ENCODE measurements at regions not wholly inside any gene's neighbourhood (a gene's known extent, or its start where the extent isn't known, plus 50 kb on each side); places are given as distances from the start of the nearest gene placed in this dataset.

DNA sequence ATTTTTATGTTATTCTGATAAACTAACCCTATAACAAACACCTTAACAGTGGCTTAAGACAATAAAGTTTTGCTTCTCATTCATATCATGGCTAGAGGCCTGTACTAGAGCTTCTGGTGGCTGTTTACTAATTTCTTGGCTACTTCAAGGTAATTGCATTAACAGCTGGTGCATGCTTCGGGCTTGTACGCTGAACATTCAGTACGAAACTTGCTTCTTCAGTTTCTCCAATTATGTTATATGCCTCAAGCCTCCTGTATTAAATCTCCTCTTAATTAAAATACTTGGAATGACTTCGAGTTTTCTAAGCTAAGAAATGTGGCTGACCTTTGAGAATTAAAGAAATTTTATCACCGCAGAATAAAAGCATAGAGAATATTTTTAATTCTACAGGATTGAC is 138.9 kb upstream of the TRAM1L1 start:
- no peak for ATAC-seq
- no peaks in the 10 kb centered on the region for H3K4me1 ChIP-seq
- H3K4me3 ChIP-seq, result no peak overlapping the region
- no peaks in the 10 kb centered on the region for H3K36me3 ChIP-seq
- no peaks in the 10 kb centered on the region for H3K27me3 ChIP-seq
- no peaks in the 10 kb centered on the region for H3K9me3 ChIP-seq
- TF ChIP-seq POLR2A (IDR thresholded peaks at IDR 0.05) (no peak), POLR2AphosphoS5 (IDR thresholded peaks at IDR 0.05) (no peak), EP300 (IDR thresholded peaks at IDR 0.05) (no peak)
- TF ChIP-seq, protein P1, sequence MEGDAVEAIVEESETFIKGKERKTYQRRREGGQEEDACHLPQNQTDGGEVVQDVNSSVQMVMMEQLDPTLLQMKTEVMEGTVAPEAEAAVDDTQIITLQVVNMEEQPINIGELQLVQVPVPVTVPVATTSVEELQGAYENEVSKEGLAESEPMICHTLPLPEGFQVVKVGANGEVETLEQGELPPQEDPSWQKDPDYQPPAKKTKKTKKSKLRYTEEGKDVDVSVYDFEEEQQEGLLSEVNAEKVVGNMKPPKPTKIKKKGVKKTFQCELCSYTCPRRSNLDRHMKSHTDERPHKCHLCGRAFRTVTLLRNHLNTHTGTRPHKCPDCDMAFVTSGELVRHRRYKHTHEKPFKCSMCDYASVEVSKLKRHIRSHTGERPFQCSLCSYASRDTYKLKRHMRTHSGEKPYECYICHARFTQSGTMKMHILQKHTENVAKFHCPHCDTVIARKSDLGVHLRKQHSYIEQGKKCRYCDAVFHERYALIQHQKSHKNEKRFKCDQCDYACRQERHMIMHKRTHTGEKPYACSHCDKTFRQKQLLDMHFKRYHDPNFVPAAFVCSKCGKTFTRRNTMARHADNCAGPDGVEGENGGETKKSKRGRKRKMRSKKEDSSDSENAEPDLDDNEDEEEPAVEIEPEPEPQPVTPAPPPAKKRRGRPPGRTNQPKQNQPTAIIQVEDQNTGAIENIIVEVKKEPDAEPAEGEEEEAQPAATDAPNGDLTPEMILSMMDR (IDR thresholded peaks at IDR 0.05), result no peak
- H3K27ac ChIP-seq, result no peak overlapping the region
- 75 to 78% methylated on average over 5 of the region's 5 CpGs for WGBS, 2 donors (ENCODE audit: low coverage in 1 of 2)

DNA sequence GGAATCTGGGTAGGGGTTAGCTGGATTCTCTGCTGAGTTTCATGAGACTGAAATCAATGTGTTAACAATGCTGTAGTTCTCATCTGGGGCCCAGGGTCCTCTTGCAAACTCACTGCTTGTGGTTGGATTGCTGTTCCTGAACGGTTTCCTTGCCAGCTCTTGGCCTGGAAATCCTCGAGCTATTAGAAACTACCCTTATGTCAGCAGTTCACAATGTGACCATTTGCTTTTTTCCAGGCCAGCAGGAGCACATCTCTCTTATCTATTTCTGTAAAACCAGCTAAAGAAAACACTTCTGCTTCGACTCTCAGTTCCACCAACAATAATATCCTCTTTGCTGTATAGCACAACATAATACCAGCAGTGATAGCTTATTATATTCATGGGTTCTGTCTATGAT is 140.1 kb upstream of the TRAM1L1 start:
- 4 to 12% methylated on average over 2 to 3 of the region's 3 CpGs for WGBS, 2 donors (ENCODE audit: low coverage in 1 of 2)
- TF ChIP-seq POLR2AphosphoS5 (IDR thresholded peaks at IDR 0.05) (no peak), POLR2A (IDR thresholded peaks at IDR 0.05) (no peak), EP300 (IDR thresholded peaks at IDR 0.05) (no peak)
- TF ChIP-seq, protein P1 (IDR thresholded peaks at IDR 0.05), result no peak
- no peaks in the 10 kb centered on the region for H3K36me3 ChIP-seq
- no peaks in the 10 kb centered on the region for H3K4me1 ChIP-seq
- H3K9me3 ChIP-seq, result no peaks in the 10 kb centered on the region
- no peak overlapping the region for H3K27ac ChIP-seq
- H3K27me3 ChIP-seq, result no peaks in the 10 kb centered on the region
- no peak for ATAC-seq
- no peak overlapping the region for H3K4me3 ChIP-seq

GRCh38 chr4:117227925-117228324 is 142.5 kb upstream of the TRAM1L1 start:
- no peaks in the 10 kb centered on the region for H3K36me3 ChIP-seq
- no peaks in the 10 kb centered on the region for H3K4me1 ChIP-seq
- no peaks in the 10 kb centered on the region for H3K27me3 ChIP-seq
- WGBS, 2 donors (ENCODE audit: low coverage in 1 of 2), result 42 to 48% methylated on average over 1 of the region's 1 CpG
- no peak for TF ChIP-seq EP300 (IDR thresholded peaks at IDR 0.05)
- TF ChIP-seq POLR2AphosphoS5 (IDR thresholded peaks at IDR 0.05), result no peak
- TF ChIP-seq, protein P1 (IDR thresholded peaks at IDR 0.05), result no peak
- TF ChIP-seq POLR2A (IDR thresholded peaks at IDR 0.05), result no peak
- H3K9me3 ChIP-seq, result no peaks in the 10 kb centered on the region
- H3K4me3 ChIP-seq, result no peak overlapping the region
- no peak for ATAC-seq
- H3K27ac ChIP-seq, result no peak overlapping the region

GRCh38 chr4:117239434-117239833 is 154.1 kb upstream of the TRAM1L1 start:
- no peak for TF ChIP-seq POLR2AphosphoS5 (IDR thresholded peaks at IDR 0.05)
- TF ChIP-seq, protein P1 (IDR thresholded peaks at IDR 0.05), result no peak
- no peak for TF ChIP-seq POLR2A (IDR thresholded peaks at IDR 0.05)
- TF ChIP-seq EP300 (IDR thresholded peaks at IDR 0.05), result no peak
- Histone ChIP-seq H3K27ac (no peak overlapping the region), H3K9me3 (no peaks in the 10 kb centered on the region), H3K4me3 (no peak overlapping the region), H3K27me3 (peaks cover 4% of the 10 kb centered on the region), H3K4me1 (no peaks in the 10 kb centered on the region), H3K36me3 (no peaks in the 10 kb centered on the region)
- no peak for ATAC-seq
- WGBS, 2 donors (ENCODE audit: low coverage in 1 of 2), result 80 to 86% methylated on average over 1 of the region's 6 CpGs

GRCh38 chr4:117249333-117249732 is 164.0 kb upstream of the TRAM1L1 start:
- no peak for ATAC-seq
- TF ChIP-seq, protein P1 (IDR thresholded peaks at IDR 0.05), result no peak
- no peak for TF ChIP-seq POLR2A (IDR thresholded peaks at IDR 0.05)
- TF ChIP-seq POLR2AphosphoS5 (IDR thresholded peaks at IDR 0.05), result no peak
- TF ChIP-seq EP300 (IDR thresholded peaks at IDR 0.05), result no peak
- 79 to 83% methylated on average over 1 to 3 of the region's 3 CpGs for WGBS, 2 donors (ENCODE audit: low coverage in 1 of 2)
- Histone ChIP-seq H3K27ac (no peak overlapping the region), H3K4me1 (no peaks in the 10 kb centered on the region), H3K9me3 (peaks cover 0 to 4% (median 0%) of the 10 kb centered on the region in 3 donors), H3K4me3 (no peak overlapping the region), H3K27me3 (no peaks in the 10 kb centered on the region), H3K36me3 (no peaks in the 10 kb centered on the region)

Measured in gastroesophageal sphincter (tissue), 4 donors.